DND-41 (cell line): ENCODE measurements at regions not wholly inside any gene's neighbourhood (a gene's known extent, or its start where the extent isn't known, plus 50 kb on each side); places are given as distances from the start of the nearest gene placed in this dataset.

ENCODE experiments used
- EZH2 ChIP-seq: IDR thresholded peaks from 3 replicates; pipeline ENCODE4 v1.6.1; 2012; ENCODE audit warnings: borderline replicate concordance, low read depth, mild to moderate bottlenecking, moderate library complexity, low read length, inconsistent platforms; ENCODE audit not compliant: severe bottlenecking
- TF ChIP-seq, protein P1 (sequence below): IDR thresholded peaks from 2 replicates; pipeline ENCODE4 v1.5.1; 2012; ENCODE audit warnings: borderline replicate concordance, low read length, moderate library complexity, mild to moderate bottlenecking; ENCODE audit not compliant: poor library complexity, severe bottlenecking; ENCODE audit errors: extremely low read depth

DNA sequence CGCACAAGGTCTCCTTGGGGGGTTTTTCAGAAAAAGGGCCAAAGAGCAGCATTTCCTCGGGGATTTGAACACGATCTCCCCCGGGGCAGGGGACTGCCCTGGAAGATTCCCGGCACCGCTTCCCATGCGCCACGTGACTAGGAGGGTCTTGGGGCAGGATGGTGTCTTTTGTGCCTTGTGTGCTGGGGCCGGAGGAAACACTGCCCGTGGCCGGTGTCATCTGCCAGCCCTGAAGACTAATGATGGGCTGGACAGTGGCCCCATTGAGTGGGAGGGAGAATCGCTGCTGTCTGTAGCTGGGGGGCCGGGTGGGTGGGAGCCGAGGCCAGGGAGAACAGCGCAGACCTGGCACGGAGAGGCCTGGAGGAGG lies 315.1 kb downstream of the SEC14L1 start:
- TF ChIP-seq, protein P1, sequence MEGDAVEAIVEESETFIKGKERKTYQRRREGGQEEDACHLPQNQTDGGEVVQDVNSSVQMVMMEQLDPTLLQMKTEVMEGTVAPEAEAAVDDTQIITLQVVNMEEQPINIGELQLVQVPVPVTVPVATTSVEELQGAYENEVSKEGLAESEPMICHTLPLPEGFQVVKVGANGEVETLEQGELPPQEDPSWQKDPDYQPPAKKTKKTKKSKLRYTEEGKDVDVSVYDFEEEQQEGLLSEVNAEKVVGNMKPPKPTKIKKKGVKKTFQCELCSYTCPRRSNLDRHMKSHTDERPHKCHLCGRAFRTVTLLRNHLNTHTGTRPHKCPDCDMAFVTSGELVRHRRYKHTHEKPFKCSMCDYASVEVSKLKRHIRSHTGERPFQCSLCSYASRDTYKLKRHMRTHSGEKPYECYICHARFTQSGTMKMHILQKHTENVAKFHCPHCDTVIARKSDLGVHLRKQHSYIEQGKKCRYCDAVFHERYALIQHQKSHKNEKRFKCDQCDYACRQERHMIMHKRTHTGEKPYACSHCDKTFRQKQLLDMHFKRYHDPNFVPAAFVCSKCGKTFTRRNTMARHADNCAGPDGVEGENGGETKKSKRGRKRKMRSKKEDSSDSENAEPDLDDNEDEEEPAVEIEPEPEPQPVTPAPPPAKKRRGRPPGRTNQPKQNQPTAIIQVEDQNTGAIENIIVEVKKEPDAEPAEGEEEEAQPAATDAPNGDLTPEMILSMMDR, result no peak
- TF ChIP-seq EZH2, result no peak
